ENCODE measurements at regions not wholly inside any gene's neighbourhood (a gene's known extent, or its start where the extent isn't known, plus 50 kb on each side); places are given as distances from the start of the nearest gene placed in this dataset.

- no peaks in the 10 kb centered on the region for H3K4me1 Mint-ChIP-seq (ENCODE audit: insufficient read depth, unreplicated experiment)
- intact Hi-C loops (cut with micrococcal nuclease) = no loop called here
- no peaks in the 10 kb centered on the region for H3K9me3 Mint-ChIP-seq (ENCODE audit: unreplicated experiment)
- TF ChIP-seq CTCF (IDR thresholded peaks at IDR 0.05; ENCODE audit: unreplicated experiment) = no peak
- ChIA-PET POLR2A (no interaction called here), CTCF (no interaction called here)
- no peak for DNase-seq (ENCODE audit: unreplicated experiment)
- H3K27me3 Mint-ChIP-seq (ENCODE audit: insufficient read depth, unreplicated experiment) = no peaks in the 10 kb centered on the region
- H3K4me3 Mint-ChIP-seq (ENCODE audit: unreplicated experiment) = no peak overlapping the region
- H3K36me3 Mint-ChIP-seq (ENCODE audit: insufficient read depth, unreplicated experiment) = no peaks in the 10 kb centered on the region
- no peak overlapping the region for H3K27ac Mint-ChIP-seq (ENCODE audit: low read depth, unreplicated experiment)
- BruUV-seq (replicated peaks) = no TSS peak
Observed at GRCh38 chr2:107436281-107436680, 390.4 kb upstream of the RGPD4 start.

- Mint-ChIP-seq H3K27ac (ENCODE audit: low read depth, unreplicated experiment) (no peak overlapping the region), H3K27me3 (ENCODE audit: insufficient read depth, unreplicated experiment) (no peaks in the 10 kb centered on the region), H3K36me3 (ENCODE audit: insufficient read depth, unreplicated experiment) (no peaks in the 10 kb centered on the region), H3K4me3 (ENCODE audit: unreplicated experiment) (no peak overlapping the region), H3K4me1 (ENCODE audit: insufficient read depth, unreplicated experiment) (no peaks in the 10 kb centered on the region), H3K9me3 (ENCODE audit: unreplicated experiment) (no peaks in the 10 kb centered on the region)
- ChIA-PET CTCF (interaction anchor here (0.7 to 0.9 kb wide), 2 partner anchors 674 to 799 kb away, joined by 3 to 4 read pairs; no protein-coding TSS in a partner anchor), POLR2A (no interaction called here)
- no peak for TF ChIP-seq CTCF (IDR thresholded peaks at IDR 0.05; ENCODE audit: unreplicated experiment)
- BruUV-seq (replicated peaks) = no TSS peak
- intact Hi-C loops (cut with micrococcal nuclease) = no loop called here
- no peak for DNase-seq (ENCODE audit: unreplicated experiment)
Observed at GRCh38 chr2:107437265-107437664, 389.4 kb upstream of the RGPD4 start.

GRCh38 chr2:107437807-107438206 lies 388.9 kb upstream of the RGPD4 start:
- no peak for DNase-seq (ENCODE audit: unreplicated experiment)
- Mint-ChIP-seq H3K9me3 (ENCODE audit: unreplicated experiment) (no peaks in the 10 kb centered on the region), H3K36me3 (ENCODE audit: insufficient read depth, unreplicated experiment) (no peaks in the 10 kb centered on the region), H3K4me1 (ENCODE audit: insufficient read depth, unreplicated experiment) (no peaks in the 10 kb centered on the region), H3K27ac (ENCODE audit: low read depth, unreplicated experiment) (no peak overlapping the region), H3K4me3 (ENCODE audit: unreplicated experiment) (no peak overlapping the region), H3K27me3 (ENCODE audit: insufficient read depth, unreplicated experiment) (no peaks in the 10 kb centered on the region)
- intact Hi-C loops (cut with micrococcal nuclease) = no loop called here
- ChIA-PET CTCF (interaction anchor here (0.7 to 0.9 kb wide), 3 partner anchors 674 to 1392 kb away, joined by 3 to 4 read pairs (median 4); no protein-coding TSS in a partner anchor), POLR2A (interaction anchor here (0.8 kb wide), 1 partner anchor 132 kb away, joined by 4 read pairs; no protein-coding TSS in a partner anchor)
- TF ChIP-seq CTCF (IDR thresholded peaks at IDR 0.05; ENCODE audit: unreplicated experiment) = no peak
- no TSS peak for BruUV-seq (replicated peaks)

GRCh38 chr2:107448160-107448559 lies 378.5 kb upstream of the RGPD4 start:
- BruUV-seq (replicated peaks) = no TSS peak
- Mint-ChIP-seq H3K9me3 (ENCODE audit: unreplicated experiment) (peaks cover 7% of the 10 kb centered on the region), H3K36me3 (ENCODE audit: insufficient read depth, unreplicated experiment) (peaks cover 6% of the 10 kb centered on the region), H3K27me3 (ENCODE audit: insufficient read depth, unreplicated experiment) (no peaks in the 10 kb centered on the region), H3K4me1 (ENCODE audit: insufficient read depth, unreplicated experiment) (no peaks in the 10 kb centered on the region), H3K4me3 (ENCODE audit: unreplicated experiment) (no peak overlapping the region), H3K27ac (ENCODE audit: low read depth, unreplicated experiment) (no peak overlapping the region)
- POLR2A ChIA-PET = interaction anchor here (0.6 kb wide), 1 partner anchor 539 kb away, joined by 3 read pairs; no protein-coding TSS in a partner anchor
- TF ChIP-seq CTCF (IDR thresholded peaks at IDR 0.05; ENCODE audit: unreplicated experiment) = no peak
- intact Hi-C loops (cut with micrococcal nuclease) = no loop called here
- CTCF ChIA-PET = no interaction called here
- DNase-seq (ENCODE audit: unreplicated experiment) = no peak

Measured in MCF 10A (cell line).